ENCODE measurements at regions not wholly inside any gene's neighbourhood (a gene's known extent, or its start where the extent isn't known, plus 50 kb on each side); places are given as distances from the start of the nearest gene placed in this dataset.

- Histone ChIP-seq H3K79me2 (no peaks in the 10 kb centered on the region), H3K27ac (no peak overlapping the region), H4K20me1 (ENCODE audit: insufficient read depth, poor library complexity, severe bottlenecking) (no peaks in the 10 kb centered on the region), H2AFZ (no peak overlapping the region), H3K4me3 (no peak overlapping the region), H3K27me3 (no peaks in the 10 kb centered on the region), H3K9me2 (replicated peaks; ENCODE audit: insufficient read depth) (no peaks in the 10 kb centered on the region), H3K4me2 (peak overlapping the region; percentile 23), H3K9me3 (ENCODE audit: low read depth) (no peaks in the 10 kb centered on the region), H3K4me1 (ENCODE audit: insufficient read depth) (no peaks in the 10 kb centered on the region), H3K36me3 (replicated peaks; ENCODE audit: insufficient read depth, low read depth) (no peaks in the 10 kb centered on the region)
- TF ChIP-seq EZH2 (IDR thresholded peaks at IDR 0.05; ENCODE audit: borderline replicate concordance), result no peak
- TF ChIP-seq EZH2phosphoT487 (IDR thresholded peaks at IDR 0.05; ENCODE audit: low read depth, severe bottlenecking, unreplicated experiment), result no peak
- TF ChIP-seq CTCF (IDR thresholded peaks at IDR 0.05; ENCODE audit: poor library complexity), result no peak
- WGBS (ENCODE audit: low lambda C conversion rate, missing lambda C conversion rate), result 57% methylated on average over 4 of the region's 4 CpGs
- no peak for DNase-seq (ENCODE audit: low spot score)
Measured at GRCh38 chr2:219907011-219907365, 279.6 kb downstream of the SLC4A3 start.

GRCh38 chr2:219908538-219908937 lies 281.1 kb downstream of the SLC4A3 start:
- no peak for DNase-seq (ENCODE audit: low spot score)
- Histone ChIP-seq H4K20me1 (ENCODE audit: insufficient read depth, poor library complexity, severe bottlenecking) (no peaks in the 10 kb centered on the region), H3K27me3 (no peaks in the 10 kb centered on the region), H3K27ac (no peak overlapping the region), H2AFZ (no peak overlapping the region), H3K9me3 (ENCODE audit: low read depth) (no peaks in the 10 kb centered on the region), H3K4me1 (ENCODE audit: insufficient read depth) (no peaks in the 10 kb centered on the region), H3K4me3 (no peak overlapping the region), H3K79me2 (no peaks in the 10 kb centered on the region), H3K4me2 (no peak overlapping the region), H3K9me2 (replicated peaks; ENCODE audit: insufficient read depth) (no peaks in the 10 kb centered on the region), H3K36me3 (replicated peaks; ENCODE audit: insufficient read depth, low read depth) (no peaks in the 10 kb centered on the region)
- WGBS (ENCODE audit: low lambda C conversion rate, missing lambda C conversion rate), result 90% methylated on average over 2 of the region's 2 CpGs
- TF ChIP-seq CTCF (IDR thresholded peaks at IDR 0.05; ENCODE audit: poor library complexity), result no peak
- TF ChIP-seq EZH2phosphoT487 (IDR thresholded peaks at IDR 0.05; ENCODE audit: low read depth, severe bottlenecking, unreplicated experiment), result no peak
- TF ChIP-seq EZH2 (IDR thresholded peaks at IDR 0.05; ENCODE audit: borderline replicate concordance), result no peak

- Histone ChIP-seq H3K79me2 (no peaks in the 10 kb centered on the region), H3K4me3 (no peak overlapping the region), H3K36me3 (replicated peaks; ENCODE audit: insufficient read depth, low read depth) (no peaks in the 10 kb centered on the region), H3K4me2 (no peak overlapping the region), H3K27ac (no peak overlapping the region), H3K9me2 (replicated peaks; ENCODE audit: insufficient read depth) (no peaks in the 10 kb centered on the region), H3K27me3 (no peaks in the 10 kb centered on the region), H2AFZ (no peak overlapping the region), H3K9me3 (ENCODE audit: low read depth) (no peaks in the 10 kb centered on the region), H4K20me1 (ENCODE audit: insufficient read depth, poor library complexity, severe bottlenecking) (no peaks in the 10 kb centered on the region), H3K4me1 (ENCODE audit: insufficient read depth) (no peaks in the 10 kb centered on the region)
- WGBS (ENCODE audit: low lambda C conversion rate, missing lambda C conversion rate), result 79% methylated on average over 4 of the region's 4 CpGs
- TF ChIP-seq EZH2 (IDR thresholded peaks at IDR 0.05; ENCODE audit: borderline replicate concordance) (no peak), EZH2phosphoT487 (IDR thresholded peaks at IDR 0.05; ENCODE audit: low read depth, severe bottlenecking, unreplicated experiment) (no peak), CTCF (IDR thresholded peaks at IDR 0.05; ENCODE audit: poor library complexity) (no peak)
- DNase-seq (ENCODE audit: low spot score), result no peak
Measured at GRCh38 chr2:219911541-219911940, 284.1 kb downstream of the SLC4A3 start.

GRCh38 chr2:219912491-219912921 lies 285.1 kb downstream of the SLC4A3 start:
- Histone ChIP-seq H3K27me3 (no peaks in the 10 kb centered on the region), H3K4me1 (ENCODE audit: insufficient read depth) (no peaks in the 10 kb centered on the region), H3K27ac (no peak overlapping the region), H4K20me1 (ENCODE audit: insufficient read depth, poor library complexity, severe bottlenecking) (no peaks in the 10 kb centered on the region), H3K4me3 (no peak overlapping the region), H3K9me2 (replicated peaks; ENCODE audit: insufficient read depth) (no peaks in the 10 kb centered on the region), H3K36me3 (replicated peaks; ENCODE audit: insufficient read depth, low read depth) (no peaks in the 10 kb centered on the region), H3K4me2 (peak overlapping the region; percentile 26), H3K9me3 (ENCODE audit: low read depth) (no peaks in the 10 kb centered on the region), H2AFZ (peak overlapping the region; percentile 27), H3K79me2 (no peaks in the 10 kb centered on the region)
- DNase-seq (ENCODE audit: low spot score), result peak; percentile 39
- TF ChIP-seq CTCF (IDR thresholded peaks at IDR 0.05; ENCODE audit: poor library complexity) (peak; percentile 41), EZH2phosphoT487 (IDR thresholded peaks at IDR 0.05; ENCODE audit: low read depth, severe bottlenecking, unreplicated experiment) (no peak)
- WGBS (ENCODE audit: low lambda C conversion rate, missing lambda C conversion rate), result 39% methylated on average over 7 of the region's 7 CpGs

Measured in hepatocyte (in vitro differentiated cells).